ENCODE measurements at regions not wholly inside any gene's neighbourhood (a gene's known extent, or its start where the extent isn't known, plus 50 kb on each side); places are given as distances from the start of the nearest gene placed in this dataset.

DNA sequence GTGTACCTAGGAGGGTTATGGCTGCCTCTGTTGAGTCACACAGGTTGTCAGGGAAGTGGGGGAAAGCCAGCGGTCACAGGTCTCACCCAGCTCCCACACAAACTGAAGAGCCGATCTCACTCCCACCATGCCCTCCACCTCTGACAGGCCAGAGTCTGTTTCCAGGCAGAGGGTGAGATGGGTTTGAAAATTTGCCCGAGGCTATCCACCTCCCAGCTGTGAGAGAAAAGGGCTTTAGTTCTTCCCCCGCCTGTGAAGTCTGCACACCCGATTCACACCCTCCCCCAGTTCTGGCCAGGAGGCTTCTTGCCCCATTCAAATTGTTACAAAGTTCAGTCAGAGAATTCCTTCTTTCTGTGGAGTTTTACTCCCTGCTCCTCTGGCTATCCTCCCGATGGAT is 446.9 kb downstream of the EDEM1 start:
- Mint-ChIP-seq H3K4me3 (no peak overlapping the region), H3K27ac (peak overlapping the region; percentile 34), H3K9me3 (peaks cover 3% of the 10 kb centered on the region), H3K36me3 (ENCODE audit: low read depth) (no peaks in the 10 kb centered on the region), H3K27me3 (ENCODE audit: insufficient read depth) (no peaks in the 10 kb centered on the region), H3K4me1 (peaks cover 3% of the 10 kb centered on the region)
- TF ChIP-seq, protein P1, sequence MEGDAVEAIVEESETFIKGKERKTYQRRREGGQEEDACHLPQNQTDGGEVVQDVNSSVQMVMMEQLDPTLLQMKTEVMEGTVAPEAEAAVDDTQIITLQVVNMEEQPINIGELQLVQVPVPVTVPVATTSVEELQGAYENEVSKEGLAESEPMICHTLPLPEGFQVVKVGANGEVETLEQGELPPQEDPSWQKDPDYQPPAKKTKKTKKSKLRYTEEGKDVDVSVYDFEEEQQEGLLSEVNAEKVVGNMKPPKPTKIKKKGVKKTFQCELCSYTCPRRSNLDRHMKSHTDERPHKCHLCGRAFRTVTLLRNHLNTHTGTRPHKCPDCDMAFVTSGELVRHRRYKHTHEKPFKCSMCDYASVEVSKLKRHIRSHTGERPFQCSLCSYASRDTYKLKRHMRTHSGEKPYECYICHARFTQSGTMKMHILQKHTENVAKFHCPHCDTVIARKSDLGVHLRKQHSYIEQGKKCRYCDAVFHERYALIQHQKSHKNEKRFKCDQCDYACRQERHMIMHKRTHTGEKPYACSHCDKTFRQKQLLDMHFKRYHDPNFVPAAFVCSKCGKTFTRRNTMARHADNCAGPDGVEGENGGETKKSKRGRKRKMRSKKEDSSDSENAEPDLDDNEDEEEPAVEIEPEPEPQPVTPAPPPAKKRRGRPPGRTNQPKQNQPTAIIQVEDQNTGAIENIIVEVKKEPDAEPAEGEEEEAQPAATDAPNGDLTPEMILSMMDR (conservative IDR thresholded peaks at IDR 0.05): no peak
- H3K36me3 ChIP-seq (ENCODE audit: control insufficient read depth, insufficient read depth, low read length): no peaks in the 10 kb centered on the region
- WGBS, 2 experiments (ENCODE audit: insufficient coverage in 1 of 2, insufficient read length in 1 of 2): 80% methylated on average over 6 of the region's 6 CpGs; no CpG with 5 or more reads in 1 of the 2 experiments
- peak; percentile 70 for DNase-seq
- no peak overlapping the region for H3K27ac ChIP-seq (ENCODE audit: low read depth, low read length)
- no peak overlapping the region for H3K4me3 ChIP-seq (ENCODE audit: low read length)
- no peaks in the 10 kb centered on the region for H3K9me3 ChIP-seq (ENCODE audit: control insufficient read depth, low read length)
- no peaks in the 10 kb centered on the region for H3K27me3 ChIP-seq (ENCODE audit: control insufficient read depth, insufficient read depth, low read length, poor library complexity, severe bottlenecking)
- no peak overlapping the region for H3K9ac ChIP-seq (ENCODE audit: extremely low read depth, low read length, poor library complexity, severe bottlenecking)
- H3K4me1 ChIP-seq (ENCODE audit: control insufficient read depth, insufficient read depth, low read length): no peaks in the 10 kb centered on the region

DNA sequence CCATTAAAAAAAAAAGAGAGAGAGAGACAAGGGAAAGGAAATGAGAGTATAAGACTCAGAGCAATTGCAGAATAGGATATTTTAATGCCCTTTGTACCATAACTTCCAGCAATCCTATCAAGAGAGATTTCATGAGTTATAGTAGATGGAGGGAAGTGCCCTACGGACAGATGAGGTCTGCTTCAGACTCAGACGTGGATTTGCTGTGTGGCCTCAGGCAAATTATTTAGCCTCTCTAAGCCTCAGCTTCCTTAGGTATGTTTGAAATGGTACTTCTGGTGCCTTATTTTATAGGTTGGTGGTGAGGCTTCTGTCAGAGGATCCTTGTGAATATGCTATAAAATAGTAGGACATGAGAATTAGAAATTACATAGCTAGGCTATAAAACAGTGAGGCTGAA is 448.2 kb downstream of the EDEM1 start:
- no peaks in the 10 kb centered on the region for H3K9me3 ChIP-seq (ENCODE audit: control insufficient read depth, low read length)
- H3K36me3 Mint-ChIP-seq (ENCODE audit: low read depth): no peaks in the 10 kb centered on the region
- peaks cover 7% of the 10 kb centered on the region for H3K9me3 Mint-ChIP-seq
- WGBS, 2 experiments (ENCODE audit: insufficient coverage in 1 of 2, insufficient read length in 1 of 2): 97% methylated on average over 2 of the region's 2 CpGs; no CpG with 5 or more reads in 1 of the 2 experiments
- H3K27me3 Mint-ChIP-seq (ENCODE audit: insufficient read depth): no peaks in the 10 kb centered on the region
- H3K4me1 Mint-ChIP-seq: peaks cover 8% of the 10 kb centered on the region
- TF ChIP-seq, protein P1 (conservative IDR thresholded peaks at IDR 0.05): no peak
- H3K4me3 Mint-ChIP-seq: no peak overlapping the region
- no peak overlapping the region for H3K4me3 ChIP-seq (ENCODE audit: low read length)
- no peaks in the 10 kb centered on the region for H3K27me3 ChIP-seq (ENCODE audit: control insufficient read depth, insufficient read depth, low read length, poor library complexity, severe bottlenecking)
- no peak for DNase-seq
- H3K4me1 ChIP-seq (ENCODE audit: control insufficient read depth, insufficient read depth, low read length): no peaks in the 10 kb centered on the region
- no peak overlapping the region for H3K9ac ChIP-seq (ENCODE audit: extremely low read depth, low read length, poor library complexity, severe bottlenecking)
- no peaks in the 10 kb centered on the region for H3K36me3 ChIP-seq (ENCODE audit: control insufficient read depth, insufficient read depth, low read length)
- no peak overlapping the region for H3K27ac ChIP-seq (ENCODE audit: low read depth, low read length)
- H3K27ac Mint-ChIP-seq: no peak overlapping the region

DNA sequence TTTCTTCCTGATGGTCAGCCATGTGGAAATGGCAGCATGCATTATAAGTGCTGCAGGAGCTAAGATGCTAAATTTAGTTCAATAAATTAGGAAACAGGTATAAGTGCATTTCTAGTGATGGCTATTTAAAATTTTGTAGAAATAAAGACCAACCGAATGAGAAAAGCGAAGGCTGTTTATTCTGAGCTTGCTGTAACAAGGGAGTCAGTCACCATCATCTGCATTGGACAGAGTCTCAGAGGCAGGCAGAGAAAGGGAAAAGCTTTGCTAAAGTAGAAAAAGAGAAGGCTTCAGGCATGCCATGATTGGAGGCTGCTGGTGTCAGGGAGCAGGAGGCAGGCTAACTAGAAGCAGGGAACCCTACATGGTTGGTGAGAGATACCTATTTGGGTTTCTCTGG is 451.0 kb downstream of the EDEM1 start:
- Mint-ChIP-seq H3K36me3 (ENCODE audit: low read depth) (no peaks in the 10 kb centered on the region), H3K4me1 (peaks cover 8% of the 10 kb centered on the region), H3K9me3 (peaks cover 7% of the 10 kb centered on the region), H3K4me3 (no peak overlapping the region), H3K27ac (no peak overlapping the region), H3K27me3 (ENCODE audit: insufficient read depth) (no peaks in the 10 kb centered on the region)
- no peaks in the 10 kb centered on the region for H3K9me3 ChIP-seq (ENCODE audit: control insufficient read depth, low read length)
- no peaks in the 10 kb centered on the region for H3K4me1 ChIP-seq (ENCODE audit: control insufficient read depth, insufficient read depth, low read length)
- no peak for DNase-seq
- TF ChIP-seq, protein P1 (conservative IDR thresholded peaks at IDR 0.05): no peak
- no peak overlapping the region for H3K4me3 ChIP-seq (ENCODE audit: low read length)
- H3K27ac ChIP-seq (ENCODE audit: low read depth, low read length): no peak overlapping the region
- no peaks in the 10 kb centered on the region for H3K36me3 ChIP-seq (ENCODE audit: control insufficient read depth, insufficient read depth, low read length)
- H3K9ac ChIP-seq (ENCODE audit: extremely low read depth, low read length, poor library complexity, severe bottlenecking): no peak overlapping the region
- no peaks in the 10 kb centered on the region for H3K27me3 ChIP-seq (ENCODE audit: control insufficient read depth, insufficient read depth, low read length, poor library complexity, severe bottlenecking)
- 98 to 100% methylated on average over 2 of the region's 2 CpGs for WGBS, 2 experiments (ENCODE audit: insufficient coverage in 1 of 2, insufficient read length in 1 of 2)

All from endodermal cell (in vitro differentiated cells).